ENCODE measurements at regions not wholly inside any gene's neighbourhood (a gene's known extent, or its start where the extent isn't known, plus 50 kb on each side); places are given as distances from the start of the nearest gene placed in this dataset.
A peak's percentile ranks its signal among the peaks of the same experiment; 100 is the strongest.

- no peak for DNase-seq (ENCODE audit: low read depth)
Observed at GRCh38 chr1:98330224-98330623, 331.3 kb upstream of the SNX7 start.

DNA sequence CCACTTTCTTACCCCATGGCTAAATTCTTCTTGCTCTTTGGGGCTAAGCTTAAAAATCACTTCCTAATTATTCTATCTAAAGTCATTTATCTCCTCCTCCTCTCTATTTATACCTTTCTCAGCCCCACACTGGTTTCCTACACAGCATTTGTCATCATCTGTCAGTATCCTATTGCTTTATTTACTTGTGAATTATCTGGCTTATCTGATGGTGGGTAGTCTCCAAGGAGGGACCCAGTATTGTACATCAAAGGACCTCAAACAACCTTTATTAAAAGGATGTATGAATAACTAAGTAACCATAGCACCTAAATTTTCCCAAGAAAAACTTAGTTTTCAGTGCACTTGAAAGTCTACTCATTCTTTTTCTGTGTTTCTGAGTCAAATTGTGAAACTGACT is 332.7 kb upstream of the SNX7 start:
- no peak for DNase-seq (ENCODE audit: low read depth)

DNA sequence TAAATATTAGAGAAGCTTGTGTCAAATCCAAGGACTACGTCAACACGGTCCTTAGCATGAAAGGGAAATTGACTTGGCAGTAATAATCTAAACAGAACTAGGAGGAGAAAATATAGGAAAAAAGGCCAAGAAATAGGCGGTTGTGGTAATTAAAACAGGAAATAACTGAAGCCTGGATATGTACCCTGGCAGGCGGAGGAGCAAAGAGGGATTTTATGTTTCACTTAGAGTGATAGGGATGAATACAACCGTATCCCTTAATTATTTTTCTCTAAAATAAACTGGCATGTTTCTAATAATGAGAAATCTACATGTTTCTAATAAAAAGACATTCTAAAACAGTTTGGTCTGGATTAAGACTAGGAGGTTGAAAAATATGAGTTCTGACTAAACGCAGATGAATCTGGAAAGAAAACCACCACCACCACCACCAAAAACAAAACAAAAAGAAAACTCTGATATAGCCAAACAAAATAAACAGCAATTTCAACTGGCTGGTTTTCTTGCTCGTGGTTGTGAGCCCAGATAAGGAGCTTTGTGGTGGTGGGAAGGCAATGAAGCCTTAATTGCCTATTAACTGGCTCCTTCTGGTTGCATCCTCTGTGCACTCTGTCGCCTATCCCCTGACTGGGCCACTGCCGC is 334.2 kb upstream of the SNX7 start:
- DNase-seq (ENCODE audit: low read depth), result no peak

- peak; percentile 98 for DNase-seq (ENCODE audit: low read depth)
Observed at GRCh38 chr1:98325646-98326440, 335.7 kb upstream of the SNX7 start.

GRCh38 chr1:98323906-98324358 is 337.6 kb upstream of the SNX7 start:
- DNase-seq (ENCODE audit: low read depth), result peak; percentile 100

DNA sequence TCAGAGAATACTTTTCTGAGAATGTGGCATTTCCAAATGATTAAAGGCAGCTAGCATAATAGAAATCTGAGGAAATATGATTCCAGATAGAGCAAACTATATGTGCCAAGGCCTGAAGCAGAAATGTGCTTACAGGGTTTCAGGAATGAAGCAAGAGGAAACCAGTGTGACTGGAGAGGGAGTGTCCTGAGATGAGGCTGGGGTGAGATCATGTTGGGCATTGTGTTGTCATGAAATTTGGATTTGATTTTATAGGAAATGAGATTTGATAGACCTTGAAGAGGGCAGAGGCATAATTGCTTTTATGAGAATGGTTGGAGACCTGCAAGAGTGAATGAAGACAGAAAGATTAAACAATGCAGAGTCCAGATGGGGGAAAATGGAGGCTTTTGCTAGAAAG is 338.1 kb upstream of the SNX7 start:
- DNase-seq (ENCODE audit: low read depth), result peak; percentile 90

DNA sequence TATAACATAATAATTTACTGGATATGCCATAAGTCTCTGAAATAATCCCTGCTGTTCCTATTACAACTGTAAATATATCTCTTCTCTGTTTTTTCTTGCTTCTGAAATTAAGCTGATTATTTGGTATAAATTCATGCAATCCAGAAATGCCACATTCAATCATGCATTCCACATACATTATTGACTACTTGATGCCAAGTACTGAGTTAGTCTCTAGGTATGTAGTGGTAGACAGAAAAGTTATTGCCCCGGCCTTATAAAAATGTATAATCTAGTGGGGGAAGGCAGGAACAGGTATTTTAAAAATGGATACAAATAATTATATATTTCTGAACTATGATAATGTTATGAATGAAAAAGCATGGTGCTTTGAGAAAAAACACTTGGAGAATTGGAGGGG is 338.6 kb upstream of the SNX7 start:
- DNase-seq (ENCODE audit: low read depth), result no peak

DNA sequence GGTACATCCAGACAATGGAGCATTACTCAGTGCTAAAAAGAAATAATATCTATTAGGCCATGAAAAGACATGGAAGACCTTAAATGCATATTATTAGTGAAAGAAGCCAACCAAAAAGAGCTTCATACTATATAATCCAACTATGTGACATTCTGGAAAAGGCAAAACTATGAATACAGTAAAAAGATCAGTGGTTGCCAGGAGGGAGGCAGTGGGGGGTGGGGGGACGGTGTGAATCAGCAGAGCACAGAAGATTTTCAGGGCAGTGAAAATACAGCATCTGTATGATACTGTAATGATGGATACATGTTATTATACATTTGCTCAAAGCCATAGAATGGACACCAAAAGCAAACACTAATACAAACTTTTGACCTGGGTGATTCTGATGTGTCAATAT is 339.4 kb upstream of the SNX7 start:
- no peak for DNase-seq (ENCODE audit: low read depth)

DNA sequence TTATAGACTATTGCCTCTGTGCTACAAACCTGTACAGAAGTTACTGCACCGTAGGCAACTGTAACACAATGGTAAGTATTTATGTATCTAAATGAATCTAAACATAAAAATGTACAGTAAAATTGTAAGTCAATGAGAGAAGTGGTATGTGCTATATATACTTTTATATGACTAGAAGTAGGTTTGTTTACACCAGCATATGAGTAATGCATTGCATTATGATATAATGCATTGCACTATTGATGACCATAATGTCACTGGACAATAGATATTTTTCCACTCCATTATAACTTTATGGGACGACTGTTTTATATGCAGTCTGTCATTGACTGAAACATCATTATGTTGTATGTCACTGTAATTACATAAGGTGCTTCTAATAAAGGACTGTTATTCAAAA is 340.3 kb upstream of the SNX7 start:
- DNase-seq (ENCODE audit: low read depth), result no peak

- no peak for DNase-seq (ENCODE audit: low read depth)
Observed at GRCh38 chr1:98316286-98316905, 345.1 kb upstream of the SNX7 start.

- DNase-seq (ENCODE audit: low read depth), result no peak
Observed at GRCh38 chr1:98315309-98315708, 346.2 kb upstream of the SNX7 start.

DNA sequence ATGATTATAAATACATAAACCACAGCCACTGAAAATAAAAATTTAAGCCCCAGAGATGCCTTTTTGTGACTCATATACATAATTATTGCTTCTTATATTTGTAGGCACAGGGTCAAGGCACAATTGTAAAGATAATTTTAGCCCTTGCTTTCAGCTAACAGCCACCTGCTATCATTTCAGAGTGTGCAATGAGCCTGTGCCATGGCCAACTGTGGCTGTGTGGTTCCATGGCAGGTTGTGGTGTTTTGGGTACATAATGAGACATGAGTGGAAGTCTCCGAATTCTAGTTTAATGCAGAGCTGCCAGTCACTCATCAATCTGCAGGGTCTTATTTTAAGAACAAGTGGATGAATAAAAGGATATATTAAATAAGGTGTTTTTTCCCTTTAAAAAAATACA is 346.9 kb upstream of the SNX7 start:
- no peak for DNase-seq (ENCODE audit: low read depth)

- DNase-seq (ENCODE audit: low read depth), result no peak
Observed at GRCh38 chr1:98306517-98307089, 354.9 kb upstream of the SNX7 start.

DNA sequence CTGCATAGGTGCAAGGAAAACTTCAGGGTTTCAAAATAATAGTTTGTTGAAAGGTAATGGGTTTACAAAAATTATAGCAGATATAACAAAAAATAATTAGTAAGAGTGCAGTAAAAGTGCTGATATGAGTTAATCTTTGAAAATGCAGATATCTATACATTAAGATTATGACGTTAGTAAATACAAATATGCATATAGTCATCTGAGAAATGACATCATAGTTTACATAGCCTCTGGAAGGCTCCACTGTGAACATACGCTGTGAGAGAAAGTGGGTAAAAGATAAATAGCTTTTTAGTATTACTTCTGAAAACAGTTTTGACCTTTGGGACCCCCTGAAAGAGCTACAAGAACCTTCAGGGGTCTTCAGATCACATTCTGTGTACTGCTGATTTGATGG is 356.2 kb upstream of the SNX7 start:
- DNase-seq (ENCODE audit: low read depth), result no peak

GRCh38 chr1:98304888-98305287 is 356.6 kb upstream of the SNX7 start:
- no peak for DNase-seq (ENCODE audit: low read depth)

DNA sequence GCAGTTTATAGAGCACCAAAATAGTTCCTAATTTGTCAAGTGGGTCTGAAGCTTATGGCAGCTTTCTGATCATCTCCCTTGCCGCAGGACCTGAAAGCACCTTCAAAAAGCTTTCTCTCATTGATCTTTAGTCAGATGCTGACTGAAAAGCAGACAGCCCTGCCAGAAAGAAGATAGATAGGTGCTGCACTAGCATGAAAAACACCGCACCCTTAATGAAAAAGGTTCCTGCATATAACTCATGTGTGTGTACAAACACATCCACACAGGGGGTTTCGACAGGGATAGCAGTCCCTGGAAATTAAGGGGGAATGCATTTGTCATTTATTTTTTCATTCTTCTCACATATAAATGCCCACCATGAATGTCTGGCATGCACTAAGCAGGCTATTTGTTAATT is 361.7 kb upstream of the SNX7 start:
- no peak for DNase-seq (ENCODE audit: low read depth)

- no peak for DNase-seq (ENCODE audit: low read depth)
Observed at GRCh38 chr1:98299313-98299712, 362.2 kb upstream of the SNX7 start.

DNA sequence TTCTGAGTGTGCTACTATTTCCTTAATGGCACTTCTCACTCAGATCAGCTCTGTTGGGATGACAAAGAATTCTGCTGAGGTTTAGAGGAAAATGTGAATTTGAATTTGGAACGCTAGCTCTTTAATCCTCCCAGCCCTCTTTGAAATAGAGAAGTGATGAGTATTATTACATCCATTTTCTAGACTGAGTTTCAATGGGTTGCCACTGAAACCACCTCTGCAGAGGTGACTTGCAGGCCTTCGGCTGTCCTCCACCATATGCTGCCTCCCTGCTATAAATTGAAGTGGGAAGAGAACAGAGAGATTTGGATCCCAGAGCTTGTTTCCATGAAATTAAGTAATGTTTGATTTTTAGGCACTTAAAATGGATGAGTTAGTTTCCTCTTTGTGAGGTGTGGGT is 363.2 kb upstream of the SNX7 start:
- no peak for DNase-seq (ENCODE audit: low read depth)

DNA sequence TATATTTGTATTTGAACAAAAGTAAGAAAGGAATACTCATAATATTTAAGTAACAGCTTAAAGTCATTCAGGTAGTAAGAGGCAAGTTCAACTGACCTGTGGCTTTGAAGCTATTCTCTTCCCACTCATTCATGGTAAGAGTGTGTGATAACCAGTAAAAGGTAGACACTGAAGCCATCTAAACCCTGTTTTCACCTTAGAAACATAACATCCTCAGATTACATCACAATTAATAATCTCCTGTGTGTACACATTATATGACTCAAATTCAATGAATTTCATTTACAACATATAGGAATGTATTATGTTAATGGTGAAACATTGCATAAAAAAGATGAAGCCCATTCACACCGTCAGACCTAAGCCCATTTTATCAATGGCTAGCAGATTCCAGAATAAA is 364.8 kb upstream of the SNX7 start:
- no peak for DNase-seq (ENCODE audit: low read depth)

GRCh38 chr1:98294127-98294526 is 367.4 kb upstream of the SNX7 start:
- DNase-seq (ENCODE audit: low read depth), result no peak

- no peak for DNase-seq (ENCODE audit: low read depth)
Observed at GRCh38 chr1:98292994-98293393, 368.5 kb upstream of the SNX7 start.

GRCh38 chr1:98289311-98289710 is 368.5 kb upstream of the DPYD start:
- no peak for DNase-seq (ENCODE audit: low read depth)

GRCh38 chr1:98288494-98288893 is 367.7 kb upstream of the DPYD start:
- DNase-seq (ENCODE audit: low read depth), result no peak
